ENCODE measurements at regions not wholly inside any gene's neighbourhood (a gene's known extent, or its start where the extent isn't known, plus 50 kb on each side); places are given as distances from the start of the nearest gene placed in this dataset.

GRCh38 chr5:60366489-60366888 lies 333.5 kb downstream of the DEPDC1B start:
- Histone ChIP-seq H3K36me3 (ENCODE audit: control insufficient read depth in 3 of 3, insufficient read depth in 2 of 3, low read depth in 1 of 3, low read length in 3 of 3) (no peaks in the 10 kb centered on the region), H3K9me3 (ENCODE audit: control insufficient read depth in 2 of 2, insufficient read depth in 1 of 2, low read depth in 1 of 2, low read length in 1 of 2) (no peaks in the 10 kb centered on the region), H3K4me3 (ENCODE audit: low read depth in 1 of 3, low read length in 3 of 3) (no peak overlapping the region), H3K27me3 (ENCODE audit: control insufficient read depth in 3 of 3, insufficient read depth in 3 of 3, low read length in 3 of 3) (no peaks in the 10 kb centered on the region), H3K27ac (ENCODE audit: low read depth in 1 of 3, low read length in 2 of 3) (no peak overlapping the region), H3K4me1 (ENCODE audit: control insufficient read depth in 3 of 3, insufficient read depth in 2 of 3, low read depth in 1 of 3, low read length in 2 of 3) (no peaks in the 10 kb centered on the region)
- FAIRE-seq (no peak), DNase-seq (no peak)
- WGBS, 3 donors = 29 to 83% (median 43%) methylated on average over 2 of the region's 2 CpGs

- Histone ChIP-seq H3K36me3 (ENCODE audit: control insufficient read depth in 3 of 3, insufficient read depth in 2 of 3, low read depth in 1 of 3, low read length in 3 of 3) (no peaks in the 10 kb centered on the region), H3K27ac (ENCODE audit: low read depth in 1 of 3, low read length in 2 of 3) (no peak overlapping the region), H3K4me3 (ENCODE audit: low read depth in 1 of 3, low read length in 3 of 3) (no peak overlapping the region), H3K27me3 (ENCODE audit: control insufficient read depth in 3 of 3, insufficient read depth in 3 of 3, low read length in 3 of 3) (no peaks in the 10 kb centered on the region), H3K9me3 (ENCODE audit: control insufficient read depth in 2 of 2, insufficient read depth in 1 of 2, low read depth in 1 of 2, low read length in 1 of 2) (no peaks in the 10 kb centered on the region), H3K4me1 (ENCODE audit: control insufficient read depth in 3 of 3, insufficient read depth in 2 of 3, low read depth in 1 of 3, low read length in 2 of 3) (no peaks in the 10 kb centered on the region)
- FAIRE-seq (no peak), DNase-seq (no peak)
- WGBS, 3 donors = 29 to 72% (median 63%) methylated on average over 1 of the region's 1 CpG
These were observed 335.0 kb downstream of the DEPDC1B start for GRCh38 chr5:60365001-60365400.

- DNase-seq (no peak), FAIRE-seq (no peak)
- Histone ChIP-seq H3K9me3 (ENCODE audit: control insufficient read depth in 2 of 2, insufficient read depth in 1 of 2, low read depth in 1 of 2, low read length in 1 of 2) (no peaks in the 10 kb centered on the region), H3K4me3 (ENCODE audit: low read depth in 1 of 3, low read length in 3 of 3) (no peak overlapping the region), H3K4me1 (ENCODE audit: control insufficient read depth in 3 of 3, insufficient read depth in 2 of 3, low read depth in 1 of 3, low read length in 2 of 3) (no peaks in the 10 kb centered on the region), H3K27ac (ENCODE audit: low read depth in 1 of 3, low read length in 2 of 3) (no peak overlapping the region), H3K36me3 (ENCODE audit: control insufficient read depth in 3 of 3, insufficient read depth in 2 of 3, low read depth in 1 of 3, low read length in 3 of 3) (no peaks in the 10 kb centered on the region), H3K27me3 (ENCODE audit: control insufficient read depth in 3 of 3, insufficient read depth in 3 of 3, low read length in 3 of 3) (no peaks in the 10 kb centered on the region)
These were observed 337.8 kb downstream of the DEPDC1B start for GRCh38 chr5:60362158-60362557.

GRCh38 chr5:60360355-60360754 lies 339.6 kb downstream of the DEPDC1B start:
- Histone ChIP-seq H3K4me3 (ENCODE audit: low read depth in 1 of 3, low read length in 3 of 3) (no peak overlapping the region), H3K27ac (ENCODE audit: low read depth in 1 of 3, low read length in 2 of 3) (no peak overlapping the region), H3K9me3 (ENCODE audit: control insufficient read depth in 2 of 2, insufficient read depth in 1 of 2, low read depth in 1 of 2, low read length in 1 of 2) (no peaks in the 10 kb centered on the region), H3K36me3 (ENCODE audit: control insufficient read depth in 3 of 3, insufficient read depth in 2 of 3, low read depth in 1 of 3, low read length in 3 of 3) (no peaks in the 10 kb centered on the region), H3K4me1 (ENCODE audit: control insufficient read depth in 3 of 3, insufficient read depth in 2 of 3, low read depth in 1 of 3, low read length in 2 of 3) (no peaks in the 10 kb centered on the region), H3K27me3 (ENCODE audit: control insufficient read depth in 3 of 3, insufficient read depth in 3 of 3, low read length in 3 of 3) (no peaks in the 10 kb centered on the region)
- WGBS, 3 donors = 85 to 97% (median 87%) methylated on average over 3 of the region's 3 CpGs
- no peak for FAIRE-seq
- DNase-seq = no peak

GRCh38 chr5:60357302-60357701 lies 342.7 kb downstream of the DEPDC1B start:
- FAIRE-seq (no peak), DNase-seq (no peak)
- no peaks in the 10 kb centered on the region for H3K36me3 ChIP-seq (ENCODE audit: control insufficient read depth in 3 of 3, insufficient read depth in 2 of 3, low read depth in 1 of 3, low read length in 3 of 3)
- H3K27me3 ChIP-seq (ENCODE audit: control insufficient read depth in 3 of 3, insufficient read depth in 3 of 3, low read length in 3 of 3) = no peaks in the 10 kb centered on the region
- peaks cover 0 to 2% (median 0%) of the 10 kb centered on the region in 3 donors for H3K4me1 ChIP-seq (ENCODE audit: control insufficient read depth in 3 of 3, insufficient read depth in 2 of 3, low read depth in 1 of 3, low read length in 2 of 3)
- H3K4me3 ChIP-seq (ENCODE audit: low read depth in 1 of 3, low read length in 3 of 3) = no peak overlapping the region
- no peaks in the 10 kb centered on the region for H3K9me3 ChIP-seq (ENCODE audit: control insufficient read depth in 2 of 2, insufficient read depth in 1 of 2, low read depth in 1 of 2, low read length in 1 of 2)
- no peak overlapping the region for H3K27ac ChIP-seq (ENCODE audit: low read depth in 1 of 3, low read length in 2 of 3)

GRCh38 chr5:60356745-60357144 lies 343.2 kb downstream of the DEPDC1B start:
- Histone ChIP-seq H3K27me3 (ENCODE audit: control insufficient read depth in 3 of 3, insufficient read depth in 3 of 3, low read length in 3 of 3) (no peaks in the 10 kb centered on the region), H3K27ac (ENCODE audit: low read depth in 1 of 3, low read length in 2 of 3) (no peak overlapping the region), H3K4me1 (ENCODE audit: control insufficient read depth in 3 of 3, insufficient read depth in 2 of 3, low read depth in 1 of 3, low read length in 2 of 3) (peaks cover 0 to 2% (median 0%) of the 10 kb centered on the region in 3 donors), H3K36me3 (ENCODE audit: control insufficient read depth in 3 of 3, insufficient read depth in 2 of 3, low read depth in 1 of 3, low read length in 3 of 3) (no peaks in the 10 kb centered on the region), H3K9me3 (ENCODE audit: control insufficient read depth in 2 of 2, insufficient read depth in 1 of 2, low read depth in 1 of 2, low read length in 1 of 2) (no peaks in the 10 kb centered on the region), H3K4me3 (ENCODE audit: low read depth in 1 of 3, low read length in 3 of 3) (no peak overlapping the region)
- WGBS, 3 donors = 84 to 91% (median 90%) methylated on average over 2 of the region's 2 CpGs
- FAIRE-seq = no peak
- no peak for DNase-seq

- no peak overlapping the region for H3K27ac ChIP-seq (ENCODE audit: low read depth in 1 of 3, low read length in 2 of 3)
- H3K27me3 ChIP-seq (ENCODE audit: control insufficient read depth in 3 of 3, insufficient read depth in 3 of 3, low read length in 3 of 3) = no peaks in the 10 kb centered on the region
- H3K36me3 ChIP-seq (ENCODE audit: control insufficient read depth in 3 of 3, insufficient read depth in 2 of 3, low read depth in 1 of 3, low read length in 3 of 3) = no peaks in the 10 kb centered on the region
- FAIRE-seq (no peak), DNase-seq (peak in 1 of 2 donors; percentile 44)
- peaks cover 0 to 2% (median 0%) of the 10 kb centered on the region in 3 donors for H3K4me1 ChIP-seq (ENCODE audit: control insufficient read depth in 3 of 3, insufficient read depth in 2 of 3, low read depth in 1 of 3, low read length in 2 of 3)
- H3K4me3 ChIP-seq (ENCODE audit: low read depth in 1 of 3, low read length in 3 of 3) = no peak overlapping the region
- H3K9me3 ChIP-seq (ENCODE audit: control insufficient read depth in 2 of 2, insufficient read depth in 1 of 2, low read depth in 1 of 2, low read length in 1 of 2) = no peaks in the 10 kb centered on the region
These were observed 344.8 kb downstream of the DEPDC1B start for GRCh38 chr5:60355181-60355580.

- H3K9me3 ChIP-seq (ENCODE audit: control insufficient read depth in 2 of 2, insufficient read depth in 1 of 2, low read depth in 1 of 2, low read length in 1 of 2) = no peaks in the 10 kb centered on the region
- H3K4me1 ChIP-seq (ENCODE audit: control insufficient read depth in 3 of 3, insufficient read depth in 2 of 3, low read depth in 1 of 3, low read length in 2 of 3) = peaks cover 0 to 2% (median 0%) of the 10 kb centered on the region in 3 donors
- H3K36me3 ChIP-seq (ENCODE audit: control insufficient read depth in 3 of 3, insufficient read depth in 2 of 3, low read depth in 1 of 3, low read length in 3 of 3) = no peaks in the 10 kb centered on the region
- DNase-seq (no peak), FAIRE-seq (no peak)
- no peaks in the 10 kb centered on the region for H3K27me3 ChIP-seq (ENCODE audit: control insufficient read depth in 3 of 3, insufficient read depth in 3 of 3, low read length in 3 of 3)
- WGBS, 3 donors = 78 to 79% (median 78%) methylated on average over 1 of the region's 1 CpG
- H3K27ac ChIP-seq (ENCODE audit: low read depth in 1 of 3, low read length in 2 of 3) = no peak overlapping the region
- no peak overlapping the region for H3K4me3 ChIP-seq (ENCODE audit: low read depth in 1 of 3, low read length in 3 of 3)
These were observed 345.7 kb downstream of the DEPDC1B start for GRCh38 chr5:60354311-60354710.

- DNase-seq = no peak
These were observed 346.9 kb downstream of the DEPDC1B start for GRCh38 chr5:60352992-60353599.

More at GRCh38 chr5:60352992-60353599, 346.9 kb downstream of the DEPDC1B start:
- H3K36me3 ChIP-seq (ENCODE audit: control insufficient read depth in 3 of 3, insufficient read depth in 2 of 3, low read depth in 1 of 3, low read length in 3 of 3) = no peaks in the 10 kb centered on the region
- H3K27me3 ChIP-seq (ENCODE audit: control insufficient read depth in 3 of 3, insufficient read depth in 3 of 3, low read length in 3 of 3) = no peaks in the 10 kb centered on the region
- no peak for FAIRE-seq
- peaks cover 0 to 2% (median 0%) of the 10 kb centered on the region in 3 donors for H3K4me1 ChIP-seq (ENCODE audit: control insufficient read depth in 3 of 3, insufficient read depth in 2 of 3, low read depth in 1 of 3, low read length in 2 of 3)
- no peaks in the 10 kb centered on the region for H3K9me3 ChIP-seq (ENCODE audit: control insufficient read depth in 2 of 2, insufficient read depth in 1 of 2, low read depth in 1 of 2, low read length in 1 of 2)
- 0 to 47% (median 26%) methylated on average over 1 of the region's 1 CpG for WGBS, 3 donors
- no peak overlapping the region for H3K27ac ChIP-seq (ENCODE audit: low read depth in 1 of 3, low read length in 2 of 3)
- H3K4me3 ChIP-seq (ENCODE audit: low read depth in 1 of 3, low read length in 3 of 3) = no peak overlapping the region

Measured in small intestine (tissue), 7 donors.